ENCODE measurements at regions not wholly inside any gene's neighbourhood (a gene's known extent, or its start where the extent isn't known, plus 50 kb on each side); places are given as distances from the start of the nearest gene placed in this dataset.

DNA sequence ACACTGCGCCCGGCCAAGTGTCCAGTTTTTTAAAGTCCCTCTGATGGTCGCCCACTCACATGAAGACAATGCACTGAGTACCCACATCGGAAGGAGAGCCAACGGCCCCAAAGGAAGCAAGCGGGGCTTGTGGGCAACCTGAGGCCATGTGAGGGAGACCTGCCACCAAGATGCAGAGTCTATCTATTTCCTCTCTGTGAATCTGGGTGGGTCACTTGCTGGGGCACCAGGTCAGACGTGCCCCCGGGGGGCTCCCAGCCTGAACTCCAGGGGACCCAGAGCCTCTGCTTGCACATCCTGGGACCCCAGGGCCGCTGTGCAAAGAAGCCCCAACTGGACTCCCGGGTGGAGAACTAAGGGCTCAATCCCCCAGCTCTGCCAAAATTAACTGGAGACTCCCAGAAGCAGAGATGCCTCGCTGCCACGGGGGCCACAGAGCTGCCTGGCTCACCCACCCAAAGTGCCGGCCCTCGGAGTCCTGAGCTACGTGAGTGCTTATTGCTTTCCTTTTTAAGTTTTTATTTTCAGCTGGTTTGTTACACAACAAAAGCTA, 106.4 kb downstream of the BRD1 start:
- intact Hi-C loops (cut with DNase I), result no loop called here
- DNase-seq (ENCODE audit: low spot score), result peak; percentile 62

- peak; percentile 76 for DNase-seq (ENCODE audit: low spot score)
- intact Hi-C loops (cut with DNase I), result no loop called here
These were observed 107.3 kb downstream of the BRD1 start for GRCh38 chr22:49720279-49720959.

DNA sequence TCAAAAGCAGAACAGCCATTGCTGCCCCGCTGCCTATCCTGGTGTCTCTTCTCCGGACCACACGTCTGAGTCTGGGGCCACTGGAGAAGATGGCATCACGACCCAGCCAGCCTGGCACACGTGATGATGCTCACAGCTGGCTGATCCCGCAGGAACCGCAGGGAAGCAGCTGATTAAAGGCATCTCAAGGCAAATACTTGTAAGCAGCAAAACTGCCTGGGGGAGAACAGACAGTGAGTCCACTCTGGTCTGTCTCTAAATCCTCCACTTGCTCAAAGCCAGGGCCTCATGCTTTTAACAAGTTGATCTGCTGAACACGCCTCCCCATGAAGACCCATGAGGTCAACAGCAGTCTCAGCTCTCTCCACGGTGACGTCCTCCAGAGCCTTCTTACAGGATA, 108.6 kb downstream of the BRD1 start:
- DNase-seq (ENCODE audit: low spot score), result peak; percentile 44
- intact Hi-C loops (cut with DNase I), result no loop called here

- intact Hi-C loops (cut with DNase I), result no loop called here
- peak; percentile 49 for DNase-seq (ENCODE audit: low spot score)
These were observed 109.3 kb downstream of the BRD1 start for GRCh38 chr22:49718396-49718795.

DNA sequence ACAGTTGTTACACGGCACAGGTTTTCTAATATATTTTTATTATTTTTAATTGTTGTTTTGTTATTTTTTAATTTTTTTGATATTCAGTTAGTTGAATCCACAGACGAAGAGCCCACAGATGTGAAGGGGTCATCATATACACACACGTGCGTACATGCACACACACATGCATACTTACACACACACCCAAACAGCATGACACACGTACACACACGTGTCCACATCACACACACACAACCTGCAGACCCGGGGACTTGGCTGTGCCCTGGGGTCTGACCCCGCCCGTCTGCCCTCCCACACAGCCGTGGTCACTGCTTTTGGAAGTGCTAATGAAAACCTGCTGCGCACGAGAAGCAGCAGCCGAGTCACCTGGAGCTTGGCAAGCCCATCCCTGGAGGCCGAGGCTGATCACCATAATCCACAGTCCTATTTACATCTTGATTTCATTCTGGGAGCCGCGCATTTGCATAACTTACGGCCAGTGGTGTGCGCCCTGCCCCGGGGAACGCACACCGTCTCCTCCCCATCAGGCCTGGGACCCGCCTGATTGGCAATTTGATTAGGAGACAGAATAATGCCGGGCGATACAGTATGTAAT, 110.3 kb downstream of the BRD1 start:
- intact Hi-C loops (cut with DNase I), result no loop called here
- peak; percentile 66 for DNase-seq (ENCODE audit: low spot score)

- DNase-seq (ENCODE audit: low spot score), result no peak
- intact Hi-C loops (cut with DNase I), result no loop called here
These were observed 111.2 kb downstream of the BRD1 start for GRCh38 chr22:49716441-49716840.

DNA sequence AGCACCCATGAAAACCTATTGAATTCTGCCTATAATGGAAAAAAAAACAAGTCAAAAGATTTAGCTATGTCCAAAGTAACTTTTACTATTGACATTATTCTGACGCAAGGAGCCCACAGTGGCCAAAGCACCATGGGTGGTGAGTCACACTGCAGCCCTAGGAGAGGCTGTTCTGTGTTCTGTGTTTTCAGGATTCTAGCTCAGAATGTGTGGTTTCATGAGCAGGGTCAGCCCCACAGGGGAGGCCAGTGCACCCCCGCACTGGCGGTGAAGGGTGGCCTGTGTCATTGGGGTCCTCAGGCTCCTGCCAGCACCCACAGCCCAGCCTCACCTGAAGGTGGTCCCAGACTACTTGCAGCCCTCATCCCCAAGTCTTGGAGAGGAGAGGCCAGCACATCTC, 112.2 kb downstream of the BRD1 start:
- DNase-seq (ENCODE audit: low spot score), result no peak
- intact Hi-C loops (cut with DNase I), result no loop called here

GRCh38 chr22:49713003-49713402, 114.7 kb downstream of the BRD1 start:
- no peak for DNase-seq (ENCODE audit: low spot score)
- intact Hi-C loops (cut with DNase I), result no loop called here

GRCh38 chr22:49712195-49712791, 115.4 kb downstream of the BRD1 start:
- intact Hi-C loops (cut with DNase I), result no loop called here

DNA sequence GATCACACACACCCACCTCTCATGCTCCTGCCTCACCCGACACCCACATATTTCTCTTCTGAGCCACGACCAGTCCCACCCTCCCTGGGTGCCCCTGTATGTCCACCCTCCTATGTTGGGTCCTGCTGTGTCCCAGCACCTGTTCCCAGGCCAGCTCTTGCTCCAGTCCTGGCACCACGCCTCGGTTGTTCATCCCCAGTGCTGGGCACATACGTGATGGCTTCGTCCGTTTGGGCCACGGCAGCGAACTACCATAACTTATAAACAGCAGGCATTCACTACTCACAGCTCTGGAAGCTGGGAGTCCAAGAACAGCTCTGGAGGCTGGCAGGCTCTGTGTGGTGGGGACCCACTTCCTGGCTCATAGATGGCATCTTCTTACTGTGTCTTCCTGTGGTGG, 116.9 kb downstream of the BRD1 start:
- intact Hi-C loops (cut with DNase I), result no loop called here
- no peak for DNase-seq (ENCODE audit: low spot score)

More at GRCh38 chr22:49712195-49712791, 115.4 kb downstream of the BRD1 start:
- peak; percentile 70 for DNase-seq (ENCODE audit: low spot score)

- intact Hi-C loops (cut with DNase I), result no loop called here
- no peak for DNase-seq (ENCODE audit: low spot score)
These were observed 118.2 kb downstream of the BRD1 start for GRCh38 chr22:49709464-49709863.

DNA sequence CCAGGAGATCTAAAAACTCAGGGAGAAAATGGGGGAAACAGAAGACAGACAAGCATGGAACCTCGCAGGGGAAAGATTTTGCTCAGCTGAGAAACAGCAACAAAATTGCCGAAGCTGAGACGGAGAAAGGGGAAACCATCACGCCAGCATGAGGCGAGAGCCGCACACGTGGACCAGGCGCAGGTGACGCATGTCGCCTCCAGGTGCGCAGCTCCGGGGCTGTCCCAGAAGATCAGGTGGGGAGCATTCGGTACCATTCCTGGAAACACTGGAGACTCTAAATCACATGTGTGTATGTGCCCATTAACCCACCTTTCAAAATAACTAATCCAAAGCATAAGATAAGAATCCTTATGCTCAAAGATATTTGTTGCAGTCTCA, 121.7 kb downstream of the BRD1 start:
- no peak for DNase-seq (ENCODE audit: low spot score)
- intact Hi-C loops (cut with DNase I), result no loop called here

DNA sequence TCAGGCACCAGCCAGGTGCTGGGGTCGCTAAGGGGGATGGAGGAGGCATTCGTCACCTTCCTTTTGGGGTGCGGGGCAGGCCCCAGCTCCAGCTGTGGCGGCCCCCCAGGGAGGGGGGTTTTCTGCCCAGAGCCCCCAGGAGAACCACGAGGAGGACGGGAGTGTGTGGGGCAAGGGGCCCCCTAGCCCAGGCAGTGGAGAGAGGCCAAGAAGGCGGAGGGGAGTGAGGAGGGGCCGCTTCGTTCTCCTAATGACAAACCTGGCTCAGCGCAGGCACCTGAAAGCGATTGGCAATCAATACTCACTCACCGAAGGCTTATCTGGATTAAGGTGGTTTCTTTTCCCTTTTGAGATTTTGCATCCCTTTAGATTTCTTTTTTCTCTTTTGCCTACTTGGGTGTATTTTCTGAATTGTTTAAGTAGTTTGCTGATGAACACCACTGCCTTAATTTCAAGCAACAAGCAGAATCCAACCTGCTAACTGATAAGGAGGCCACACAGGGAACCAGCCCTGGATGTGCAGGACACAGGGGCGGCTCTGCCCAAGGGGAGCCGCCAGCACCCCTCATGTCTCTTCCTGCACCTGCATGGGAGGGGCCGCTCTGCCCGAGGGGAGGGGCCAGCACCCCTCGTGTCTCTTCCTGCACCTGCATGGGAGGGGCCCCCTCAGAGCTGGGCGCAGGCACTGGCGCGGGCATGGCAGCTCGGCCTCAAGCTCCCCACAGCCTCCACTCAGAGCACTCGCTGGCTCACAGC, 122.3 kb downstream of the BRD1 start:
- DNase-seq (ENCODE audit: low spot score), result peak; percentile 67
- intact Hi-C loops (cut with DNase I), result no loop called here

DNA sequence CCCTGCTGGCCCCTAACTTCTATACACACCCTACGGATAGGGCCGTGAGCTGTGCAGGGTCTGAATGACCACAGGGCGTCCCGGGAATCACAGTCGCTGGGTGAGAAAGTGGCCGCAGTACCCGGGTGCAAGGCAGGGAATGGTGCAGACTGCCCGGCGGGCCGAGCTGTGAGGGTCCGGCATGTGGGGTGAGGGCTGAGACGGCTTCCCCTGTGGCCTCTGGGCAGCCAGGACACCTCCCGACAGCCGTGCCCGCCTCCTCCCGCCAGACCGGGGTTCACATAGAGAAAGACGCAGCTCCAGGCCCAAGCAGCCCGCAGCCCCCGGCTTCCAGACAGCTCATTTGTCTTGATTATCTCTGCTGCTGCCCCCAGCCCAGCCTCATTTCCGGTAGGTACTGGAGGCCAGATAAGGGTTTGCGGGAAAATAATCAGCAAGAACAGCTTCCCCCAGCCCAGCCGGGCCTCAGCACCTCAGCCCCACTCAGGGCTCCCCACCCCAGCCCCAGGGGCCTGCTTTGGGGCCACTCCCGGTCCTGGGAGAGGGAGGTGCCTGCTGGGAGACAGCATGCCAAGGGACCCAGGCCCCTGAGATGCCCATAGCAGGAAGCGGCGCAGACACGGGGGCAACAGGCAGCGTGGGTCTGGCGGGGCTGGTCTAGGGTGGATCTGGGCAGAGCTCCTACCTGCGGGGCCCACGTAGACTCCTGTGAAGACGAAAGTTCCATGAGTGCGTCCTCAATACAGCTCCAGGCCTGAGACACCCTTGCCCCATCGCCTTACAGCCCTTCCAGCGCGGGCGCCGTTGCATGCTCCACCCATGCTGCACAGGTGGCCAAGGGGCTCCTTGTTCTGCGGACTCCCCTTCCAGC, 123.1 kb downstream of the BRD1 start:
- intact Hi-C loops (cut with DNase I), result no loop called here
- peak; percentile 73 for DNase-seq (ENCODE audit: low spot score)

- DNase-seq (ENCODE audit: low spot score), result peak; percentile 55
- intact Hi-C loops (cut with DNase I), result no loop called here
These were observed 123.7 kb downstream of the BRD1 start for GRCh38 chr22:49703990-49704344.

GRCh38 chr22:49703505-49703904, 124.2 kb downstream of the BRD1 start:
- DNase-seq (ENCODE audit: low spot score), result peak; percentile 58
- intact Hi-C loops (cut with DNase I), result no loop called here

GRCh38 chr22:49702068-49702397, 125.6 kb downstream of the BRD1 start:
- no peak for DNase-seq (ENCODE audit: low spot score)
- intact Hi-C loops (cut with DNase I), result no loop called here

DNA sequence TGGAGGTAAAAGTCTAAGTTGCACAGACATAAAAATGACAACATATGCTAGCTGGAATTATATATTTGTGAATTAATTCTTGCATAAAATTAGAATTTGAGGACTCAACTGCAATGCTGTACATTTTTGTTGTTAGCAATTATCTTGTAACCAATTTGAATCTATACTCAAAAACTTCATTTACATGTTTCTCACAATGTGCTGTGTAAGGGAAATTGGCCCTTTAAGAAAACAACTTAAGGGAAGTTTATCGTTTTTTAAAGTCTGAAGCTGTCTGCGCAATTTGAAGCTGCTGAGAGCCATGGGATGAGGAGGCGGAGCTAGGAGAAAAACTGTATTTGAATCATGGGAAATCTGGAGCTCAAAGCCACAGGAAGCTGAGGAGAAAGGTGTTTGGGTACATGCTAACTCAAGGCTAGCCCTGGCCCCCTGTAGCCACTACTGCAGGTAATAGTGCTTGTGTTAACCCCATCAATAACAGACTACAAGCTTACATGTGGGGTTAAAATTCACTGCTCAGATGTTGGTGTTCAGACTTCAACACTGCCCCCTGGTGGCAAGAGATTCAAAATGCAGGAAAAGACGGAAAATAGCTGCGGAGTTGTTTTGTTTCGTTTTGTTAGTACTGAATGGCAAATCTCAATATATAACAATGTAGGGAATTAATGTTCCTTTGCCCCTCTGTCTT, 126.1 kb downstream of the BRD1 start:
- DNase-seq (ENCODE audit: low spot score), result peak; percentile 29
- intact Hi-C loops (cut with DNase I), result no loop called here
